ENCODE measurements at regions not wholly inside any gene's neighbourhood (a gene's known extent, or its start where the extent isn't known, plus 50 kb on each side); places are given as distances from the start of the nearest gene placed in this dataset.

- Histone ChIP-seq H3K4me3 (no peak overlapping the region), H3K9me3 (no peaks in the 10 kb centered on the region), H3K27ac (no peak overlapping the region), H3K36me3 (no peaks in the 10 kb centered on the region), H3K4me1 (ENCODE audit: insufficient read depth) (no peaks in the 10 kb centered on the region), H3K27me3 (no peaks in the 10 kb centered on the region)
- 89 to 97% (median 89%) methylated on average over 2 of the region's 2 CpGs for WGBS, 3 donors
- TF ChIP-seq EP300 (IDR thresholded peaks at IDR 0.05) (no peak), POLR2A (IDR thresholded peaks at IDR 0.05) (no peak), CTCF (IDR thresholded peaks at IDR 0.05) (no peak)
- intact Hi-C loops (cut with DNase I) = no loop called here
- DNase-seq = no peak
Measured at GRCh38 chr16:86810062-86810461, 231.7 kb downstream of the FOXL1 start.

GRCh38 chr16:86812363-86812970 is 234.1 kb downstream of the FOXL1 start:
- Histone ChIP-seq H3K9me3 (no peaks in the 10 kb centered on the region), H3K27me3 (no peaks in the 10 kb centered on the region), H3K4me3 (no peak overlapping the region), H3K4me1 (ENCODE audit: insufficient read depth) (no peaks in the 10 kb centered on the region), H3K36me3 (no peaks in the 10 kb centered on the region), H3K27ac (no peak overlapping the region)
- 72 to 77% (median 75%) methylated on average over 2 of the region's 2 CpGs for WGBS, 3 donors
- intact Hi-C loops (cut with DNase I) = no loop called here
- TF ChIP-seq POLR2A (IDR thresholded peaks at IDR 0.05) = no peak
- TF ChIP-seq CTCF (IDR thresholded peaks at IDR 0.05) = no peak
- TF ChIP-seq EP300 (IDR thresholded peaks at IDR 0.05) = no peak
- DNase-seq = no peak

GRCh38 chr16:86814256-86814655 is 235.9 kb downstream of the FOXL1 start:
- Histone ChIP-seq H3K4me3 (no peak overlapping the region), H3K27ac (no peak overlapping the region), H3K9me3 (no peaks in the 10 kb centered on the region), H3K36me3 (no peaks in the 10 kb centered on the region), H3K27me3 (no peaks in the 10 kb centered on the region), H3K4me1 (ENCODE audit: insufficient read depth) (no peaks in the 10 kb centered on the region)
- DNase-seq = no peak
- no peak for TF ChIP-seq POLR2A (IDR thresholded peaks at IDR 0.05)
- TF ChIP-seq CTCF (IDR thresholded peaks at IDR 0.05) = no peak
- no peak for TF ChIP-seq EP300 (IDR thresholded peaks at IDR 0.05)
- intact Hi-C loops (cut with DNase I) = no loop called here
- 75 to 82% (median 81%) methylated on average over 7 of the region's 7 CpGs for WGBS, 3 donors

- 42 to 60% (median 53%) methylated on average over 9 of the region's 9 CpGs for WGBS, 3 donors
- Histone ChIP-seq H3K9me3 (no peaks in the 10 kb centered on the region), H3K27me3 (no peaks in the 10 kb centered on the region), H3K36me3 (no peaks in the 10 kb centered on the region), H3K4me3 (no peak overlapping the region), H3K27ac (no peak overlapping the region), H3K4me1 (ENCODE audit: insufficient read depth) (no peaks in the 10 kb centered on the region)
- no peak for DNase-seq
- TF ChIP-seq EP300 (IDR thresholded peaks at IDR 0.05) (no peak), CTCF (IDR thresholded peaks at IDR 0.05) (no peak), POLR2A (IDR thresholded peaks at IDR 0.05) (no peak)
- intact Hi-C loops (cut with DNase I) = no loop called here
Measured at GRCh38 chr16:86816930-86817625, 238.7 kb downstream of the FOXL1 start.

Data from ovary (tissue), 7 donors.